AML-193 (cell line): ENCODE measurements at regions not wholly inside any gene's neighbourhood (a gene's known extent, or its start where the extent isn't known, plus 50 kb on each side); places are given as distances from the start of the nearest gene placed in this dataset.

ENCODE experiments used
- DNase-seq, 2 experiments: peaks; one replicate each; lab custom pipeline; 2025; lab: John Stamatoyannopoulos, UW

- DNase-seq: no peak
Measured at GRCh38 chrX:120819126-120819525, 56.5 kb downstream of the CT47B1 start.

DNA sequence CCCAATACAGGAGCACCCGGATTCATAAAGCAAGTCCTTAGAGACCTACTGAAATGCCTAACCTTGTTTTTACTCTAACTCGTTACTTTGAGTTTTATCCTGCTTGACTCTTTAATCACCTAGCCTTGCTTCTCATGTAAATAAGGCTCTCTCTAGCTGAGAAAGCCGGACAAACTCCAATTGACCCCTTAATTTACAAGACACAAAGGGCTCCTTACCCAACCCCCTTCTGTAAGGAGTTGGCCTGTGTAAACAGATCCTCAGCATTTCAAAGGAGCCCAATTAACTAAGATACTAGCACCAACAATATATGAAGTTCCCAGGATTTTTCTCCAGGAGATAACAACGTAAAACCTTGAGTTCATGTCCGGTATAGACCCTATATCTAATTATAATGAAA is 61.7 kb downstream of the CT47B1 start:
- DNase-seq: no peak

DNA sequence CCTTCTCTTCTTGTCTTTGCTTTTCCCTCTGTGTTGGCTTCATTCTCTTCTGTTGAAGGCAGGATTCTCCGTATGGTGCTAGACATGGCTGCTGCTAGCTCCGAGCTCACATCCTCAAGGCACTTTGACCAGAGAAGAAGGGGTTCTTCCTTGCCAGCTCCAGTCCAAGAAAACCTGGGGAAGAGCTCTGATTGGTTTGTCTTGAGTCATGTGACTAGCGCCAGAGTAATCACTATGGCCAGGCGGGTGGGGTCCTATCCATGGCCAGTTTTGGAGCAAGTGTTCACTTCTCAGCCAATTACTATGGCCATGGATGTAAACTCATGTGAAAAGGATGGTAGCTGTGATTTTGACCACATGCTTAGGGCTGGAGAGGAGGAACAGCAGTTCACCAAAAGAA is 74.2 kb downstream of the CT47B1 start:
- no peak for DNase-seq

DNA sequence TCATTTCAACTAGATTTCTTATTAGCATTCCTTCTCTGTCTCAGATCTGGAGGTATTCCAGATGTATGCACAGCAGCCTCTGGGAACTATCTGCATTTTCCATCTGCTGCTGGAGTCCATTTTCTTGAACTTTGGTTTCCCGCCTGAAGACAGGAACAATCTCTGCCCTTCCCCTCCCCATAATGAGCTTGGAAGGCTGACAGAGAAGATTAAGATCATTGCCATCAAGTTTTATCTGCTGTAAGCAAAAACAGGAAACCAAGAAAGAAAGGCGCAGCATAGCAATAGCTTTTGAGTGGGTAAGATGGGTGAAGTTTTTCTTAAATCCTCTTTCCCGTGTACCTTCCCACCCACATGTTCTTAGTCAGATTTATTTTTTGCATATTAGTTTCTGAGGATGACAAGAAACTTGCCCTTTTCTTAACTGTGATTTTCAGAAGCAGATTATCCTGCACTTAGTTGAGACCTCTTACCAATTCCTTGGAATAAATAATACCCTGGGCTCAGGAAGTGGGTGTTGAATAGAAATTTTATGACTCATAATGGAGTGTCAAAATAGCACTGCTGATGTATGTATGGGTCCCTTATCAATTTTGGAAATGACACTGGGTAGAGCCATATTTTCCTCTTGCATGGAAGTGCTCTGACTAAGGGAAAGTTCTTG is 78.3 kb downstream of the CT47B1 start:
- DNase-seq: no peak

DNA sequence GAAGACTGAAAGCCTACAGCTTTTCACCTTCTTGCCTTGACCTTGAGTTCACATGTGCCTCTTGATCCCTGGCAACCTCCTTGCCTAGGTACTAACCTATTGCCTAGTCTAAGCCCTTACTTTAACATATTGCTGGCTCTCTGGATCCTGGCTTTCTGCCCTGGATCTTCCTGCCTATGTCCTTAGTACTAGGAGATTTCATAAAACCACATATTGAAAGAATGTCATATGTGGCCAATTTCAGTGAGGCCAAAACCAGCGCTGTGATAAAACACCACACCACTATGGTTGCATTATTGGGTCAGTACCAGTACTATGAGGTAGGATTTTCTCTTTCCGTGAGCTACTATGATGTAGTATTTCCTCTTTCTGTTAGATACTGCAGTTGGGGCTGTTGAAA is 80.4 kb downstream of the CT47B1 start:
- no peak for DNase-seq

GRCh38 chrX:120794525-120794975 is 81.1 kb downstream of the CT47B1 start:
- DNase-seq: no peak

- no peak for DNase-seq
Measured at GRCh38 chrX:120793098-120793497, 82.6 kb downstream of the CT47B1 start.

GRCh38 chrX:120791013-120791643 is 84.5 kb downstream of the CT47B1 start:
- DNase-seq: no peak

DNA sequence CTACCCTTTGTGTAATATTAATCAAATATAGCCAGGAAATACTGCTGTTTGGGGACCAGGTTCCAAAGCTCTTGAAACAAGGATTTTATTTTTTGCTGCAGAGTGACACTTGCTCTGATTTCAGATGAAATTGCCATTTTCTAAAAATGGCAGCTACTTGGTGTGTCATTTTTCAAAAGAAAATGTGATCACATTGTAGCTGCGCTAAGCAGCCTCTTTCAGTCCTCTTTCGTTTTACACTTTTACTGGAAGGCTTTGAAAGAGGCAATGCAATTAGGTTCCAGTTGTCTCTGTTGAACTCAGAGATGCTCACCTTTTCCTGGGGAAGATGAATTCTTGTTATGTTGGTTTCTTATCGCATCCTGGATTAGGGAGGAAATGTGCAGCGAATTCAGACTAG is 85.1 kb downstream of the CT47B1 start:
- DNase-seq: no peak

GRCh38 chrX:120790118-120790517 is 85.5 kb downstream of the CT47B1 start:
- DNase-seq: peak; percentile 18 to 19

GRCh38 chrX:120781403-120781802 is 94.3 kb downstream of the CT47B1 start:
- no peak for DNase-seq

DNA sequence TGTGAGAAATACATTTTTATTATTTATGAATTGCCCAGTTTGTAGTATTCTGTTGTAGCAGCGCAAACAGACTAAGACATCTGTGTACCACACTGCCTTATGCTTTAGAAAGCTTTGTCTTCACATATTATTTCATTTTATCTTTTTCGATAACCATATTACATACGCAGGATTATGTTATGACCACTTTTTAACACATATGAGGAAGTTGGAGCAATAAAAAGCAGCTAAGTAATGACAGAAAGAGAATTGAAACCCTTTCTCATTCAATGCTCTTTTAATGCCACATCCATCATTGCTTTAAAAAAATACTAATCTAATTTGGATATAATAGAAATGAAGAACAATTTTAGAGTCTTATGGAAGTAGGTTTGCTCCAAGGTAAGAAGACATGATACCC is 99.7 kb downstream of the CT47B1 start:
- no peak for DNase-seq

DNA sequence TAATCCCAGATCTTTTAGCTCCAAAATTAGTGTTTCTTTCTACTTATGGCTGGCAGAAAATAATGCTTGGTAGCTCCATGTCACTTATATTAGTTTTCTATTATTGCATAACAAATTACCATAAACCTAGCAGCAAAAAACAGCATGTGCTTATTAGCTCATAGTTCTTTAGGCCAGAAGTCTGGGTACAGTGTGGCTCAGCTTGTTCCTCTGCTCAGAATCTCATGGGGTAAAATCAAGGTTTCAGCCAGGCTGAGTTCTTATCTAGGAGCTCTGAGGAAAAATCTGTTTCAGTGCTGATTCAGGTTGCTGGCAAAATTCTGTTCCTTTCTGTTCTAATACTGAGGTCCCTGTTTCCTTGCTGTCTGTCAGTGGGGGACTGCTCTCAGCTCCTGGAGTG is 101.1 kb downstream of the CT47B1 start:
- DNase-seq: no peak

DNA sequence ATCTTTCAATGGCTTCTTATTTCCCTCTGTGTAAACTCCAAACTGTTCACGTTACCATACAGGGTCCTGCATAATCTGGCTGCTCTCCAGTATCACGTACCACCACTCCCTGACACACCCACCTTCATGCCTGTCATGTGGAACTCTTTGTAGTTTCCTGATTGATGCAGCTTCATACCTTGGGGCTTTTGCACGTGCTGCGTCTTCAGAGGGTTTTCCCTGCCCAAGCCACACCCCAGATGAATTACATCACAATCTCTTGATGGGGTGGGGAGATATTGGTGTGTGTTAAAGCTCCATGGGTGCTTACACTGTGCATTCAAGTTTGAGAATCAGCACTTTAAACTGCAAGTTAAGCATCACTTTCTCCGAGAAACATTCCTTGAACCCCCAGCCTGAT is 101.9 kb downstream of the CT47B1 start:
- DNase-seq: no peak

DNA sequence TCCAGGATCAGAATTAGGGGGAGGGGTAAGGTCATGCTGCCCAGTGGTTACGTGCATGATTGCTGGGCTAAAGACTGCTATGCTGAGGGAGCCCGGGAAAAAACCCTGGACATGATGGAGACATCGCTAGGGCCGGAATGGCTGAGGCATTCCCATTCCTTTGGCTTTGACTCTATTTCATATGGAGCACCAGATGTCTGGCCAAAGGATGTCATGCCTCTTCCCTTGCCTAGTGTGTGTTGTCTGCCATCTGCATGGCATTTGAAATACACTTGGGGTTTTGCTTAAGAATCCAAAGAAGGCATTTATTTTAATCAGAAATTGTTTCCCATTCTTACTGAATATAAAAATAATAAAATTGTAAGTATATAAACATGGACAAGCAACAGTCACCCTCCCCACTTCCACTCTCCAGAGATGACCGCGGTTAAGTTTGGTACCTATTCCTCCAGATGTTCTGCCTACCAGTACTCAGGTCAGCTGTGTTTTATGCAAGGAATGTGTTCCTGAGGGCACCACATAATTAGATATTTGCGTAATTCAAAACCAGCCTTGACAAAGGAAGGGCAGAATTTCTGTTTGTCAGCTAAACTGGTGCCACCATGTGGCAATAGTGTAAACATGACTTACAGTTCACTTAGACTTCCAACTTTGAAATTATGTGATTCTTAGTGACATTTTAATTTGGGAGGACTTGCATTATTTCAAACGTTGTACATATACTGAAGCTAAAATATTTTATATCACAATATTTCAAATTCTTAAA is 105.9 kb downstream of the CT47B1 start:
- DNase-seq: peak in 1 of 2 experiments; percentile 38

DNA sequence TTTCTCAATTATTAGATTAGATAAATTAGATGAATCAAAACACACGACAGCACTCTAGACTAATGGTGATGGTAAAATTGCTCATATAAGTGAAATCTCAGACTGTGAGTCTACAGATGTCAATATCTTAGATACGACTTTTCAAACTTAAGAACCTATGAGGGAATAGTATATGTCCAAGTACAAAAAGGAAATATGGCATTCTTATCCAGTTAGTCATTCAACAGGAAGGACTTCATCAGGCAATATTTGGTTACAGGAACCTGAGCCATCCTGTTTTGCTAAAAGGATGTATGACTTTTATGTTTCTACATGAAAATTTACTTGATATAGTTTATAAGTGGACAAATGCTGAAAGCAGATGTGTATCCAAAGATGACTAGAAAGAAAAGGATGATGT is 107.0 kb downstream of the CT47B1 start:
- no peak for DNase-seq

GRCh38 chrX:120768254-120768653 is 107.4 kb downstream of the CT47B1 start:
- no peak for DNase-seq

DNA sequence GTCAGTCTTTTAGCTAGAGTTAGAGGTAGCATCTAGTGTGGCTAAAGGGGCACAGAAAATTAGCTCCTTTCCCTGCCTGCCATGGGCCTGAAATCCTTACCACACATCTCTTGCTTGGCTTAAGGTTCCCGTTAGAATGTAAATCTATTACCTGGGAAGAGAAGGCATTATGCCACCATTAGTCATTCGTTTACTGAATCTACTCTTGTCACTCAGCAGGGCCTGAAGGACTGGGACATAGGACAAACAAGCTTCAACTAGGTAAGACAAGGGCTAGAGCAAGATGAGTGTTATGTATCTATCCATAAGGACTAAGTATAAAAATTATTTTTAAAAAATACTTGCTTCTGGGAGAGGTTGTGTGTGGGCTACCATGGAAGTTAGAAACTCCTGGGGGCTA is 112.4 kb downstream of the CT47B1 start:
- DNase-seq: no peak

- no peak for DNase-seq
Measured at GRCh38 chrX:120761810-120762209, 113.9 kb downstream of the CT47B1 start.

GRCh38 chrX:120759685-120760084 is 116.0 kb downstream of the CT47B1 start:
- no peak for DNase-seq

GRCh38 chrX:120755066-120755846 is 120.4 kb downstream of the CT47B1 start:
- DNase-seq: peak in 1 of 2 experiments; percentile 1
